ENCODE measurements at regions not wholly inside any gene's neighbourhood (a gene's known extent, or its start where the extent isn't known, plus 50 kb on each side); places are given as distances from the start of the nearest gene placed in this dataset.
"Not testable (repeated sequence)": the region's sequence is repeated elsewhere in the genome, so short reads cannot be mapped to it uniquely, and the experiment has no call there.

- no peaks in the 10 kb centered on the region for H3K9me3 ChIP-seq (ENCODE audit: control insufficient read depth, low read length)
- no peak overlapping the region for H3K4me3 ChIP-seq (ENCODE audit: insufficient read depth, low read depth, low read length, poor library complexity, severe bottlenecking)
- no peak overlapping the region for H3K27ac ChIP-seq (ENCODE audit: insufficient read depth, low read length, poor library complexity, severe bottlenecking)
- no peak for DNase-seq
- no peaks in the 10 kb centered on the region for H3K36me3 ChIP-seq (ENCODE audit: control insufficient read depth, insufficient read depth, low read length)
- no peaks in the 10 kb centered on the region for H3K4me1 ChIP-seq (ENCODE audit: control insufficient read depth, insufficient read depth, low read length, poor library complexity, severe bottlenecking)
- H3K27me3 ChIP-seq (replicated peaks; ENCODE audit: control insufficient read depth, insufficient read depth, low read length, poor library complexity, severe bottlenecking), result no peaks in the 10 kb centered on the region
Measured at GRCh38 chr3:177249203-177249602, 51.9 kb upstream of the TBL1XR1 start.

GRCh38 chr3:177250151-177250550 is 52.9 kb upstream of the TBL1XR1 start:
- H3K27ac ChIP-seq (ENCODE audit: insufficient read depth, low read length, poor library complexity, severe bottlenecking), result no peak overlapping the region
- no peaks in the 10 kb centered on the region for H3K27me3 ChIP-seq (replicated peaks; ENCODE audit: control insufficient read depth, insufficient read depth, low read length, poor library complexity, severe bottlenecking)
- no peaks in the 10 kb centered on the region for H3K36me3 ChIP-seq (ENCODE audit: control insufficient read depth, insufficient read depth, low read length)
- no peaks in the 10 kb centered on the region for H3K9me3 ChIP-seq (ENCODE audit: control insufficient read depth, low read length)
- no peak overlapping the region for H3K4me3 ChIP-seq (ENCODE audit: insufficient read depth, low read depth, low read length, poor library complexity, severe bottlenecking)
- no peaks in the 10 kb centered on the region for H3K4me1 ChIP-seq (ENCODE audit: control insufficient read depth, insufficient read depth, low read length, poor library complexity, severe bottlenecking)
- no peak for DNase-seq

GRCh38 chr3:177251755-177252154 is 54.5 kb upstream of the TBL1XR1 start:
- no peak for DNase-seq
- no peak overlapping the region for H3K4me3 ChIP-seq (ENCODE audit: insufficient read depth, low read depth, low read length, poor library complexity, severe bottlenecking)
- no peak overlapping the region for H3K27ac ChIP-seq (ENCODE audit: insufficient read depth, low read length, poor library complexity, severe bottlenecking)
- H3K9me3 ChIP-seq (ENCODE audit: control insufficient read depth, low read length), result no peaks in the 10 kb centered on the region
- no peaks in the 10 kb centered on the region for H3K27me3 ChIP-seq (replicated peaks; ENCODE audit: control insufficient read depth, insufficient read depth, low read length, poor library complexity, severe bottlenecking)
- no peaks in the 10 kb centered on the region for H3K4me1 ChIP-seq (ENCODE audit: control insufficient read depth, insufficient read depth, low read length, poor library complexity, severe bottlenecking)
- no peaks in the 10 kb centered on the region for H3K36me3 ChIP-seq (ENCODE audit: control insufficient read depth, insufficient read depth, low read length)

- Histone ChIP-seq H3K27ac (ENCODE audit: insufficient read depth, low read length, poor library complexity, severe bottlenecking) (no peak overlapping the region), H3K27me3 (replicated peaks; ENCODE audit: control insufficient read depth, insufficient read depth, low read length, poor library complexity, severe bottlenecking) (no peaks in the 10 kb centered on the region), H3K4me1 (ENCODE audit: control insufficient read depth, insufficient read depth, low read length, poor library complexity, severe bottlenecking) (no peaks in the 10 kb centered on the region), H3K4me3 (ENCODE audit: insufficient read depth, low read depth, low read length, poor library complexity, severe bottlenecking) (no peak overlapping the region), H3K9me3 (ENCODE audit: control insufficient read depth, low read length) (no peaks in the 10 kb centered on the region), H3K36me3 (ENCODE audit: control insufficient read depth, insufficient read depth, low read length) (no peaks in the 10 kb centered on the region)
- DNase-seq, result no peak
Measured at GRCh38 chr3:177257006-177257405, 59.7 kb upstream of the TBL1XR1 start.

GRCh38 chr3:177257625-177258024 is 60.3 kb upstream of the TBL1XR1 start:
- Histone ChIP-seq H3K27ac (ENCODE audit: insufficient read depth, low read length, poor library complexity, severe bottlenecking) (no peak overlapping the region), H3K4me1 (ENCODE audit: control insufficient read depth, insufficient read depth, low read length, poor library complexity, severe bottlenecking) (no peaks in the 10 kb centered on the region), H3K9me3 (ENCODE audit: control insufficient read depth, low read length) (no peaks in the 10 kb centered on the region), H3K36me3 (ENCODE audit: control insufficient read depth, insufficient read depth, low read length) (no peaks in the 10 kb centered on the region), H3K4me3 (ENCODE audit: insufficient read depth, low read depth, low read length, poor library complexity, severe bottlenecking) (no peak overlapping the region), H3K27me3 (replicated peaks; ENCODE audit: control insufficient read depth, insufficient read depth, low read length, poor library complexity, severe bottlenecking) (no peaks in the 10 kb centered on the region)
- DNase-seq, result no peak

- no peaks in the 10 kb centered on the region for H3K4me1 ChIP-seq (ENCODE audit: control insufficient read depth, insufficient read depth, low read length, poor library complexity, severe bottlenecking)
- no peak overlapping the region for H3K4me3 ChIP-seq (ENCODE audit: insufficient read depth, low read depth, low read length, poor library complexity, severe bottlenecking)
- H3K27me3 ChIP-seq (replicated peaks; ENCODE audit: control insufficient read depth, insufficient read depth, low read length, poor library complexity, severe bottlenecking), result no peaks in the 10 kb centered on the region
- no peak for DNase-seq
- no peaks in the 10 kb centered on the region for H3K36me3 ChIP-seq (ENCODE audit: control insufficient read depth, insufficient read depth, low read length)
- H3K9me3 ChIP-seq (ENCODE audit: control insufficient read depth, low read length), result no peaks in the 10 kb centered on the region
- H3K27ac ChIP-seq (ENCODE audit: insufficient read depth, low read length, poor library complexity, severe bottlenecking), result no peak overlapping the region
Measured at GRCh38 chr3:177262396-177262795, 65.1 kb upstream of the TBL1XR1 start.

- Histone ChIP-seq H3K27ac (ENCODE audit: insufficient read depth, low read length, poor library complexity, severe bottlenecking) (no peak overlapping the region), H3K4me3 (ENCODE audit: insufficient read depth, low read depth, low read length, poor library complexity, severe bottlenecking) (no peak overlapping the region), H3K4me1 (ENCODE audit: control insufficient read depth, insufficient read depth, low read length, poor library complexity, severe bottlenecking) (no peaks in the 10 kb centered on the region), H3K9me3 (ENCODE audit: control insufficient read depth, low read length) (no peaks in the 10 kb centered on the region), H3K36me3 (ENCODE audit: control insufficient read depth, insufficient read depth, low read length) (no peaks in the 10 kb centered on the region), H3K27me3 (replicated peaks; ENCODE audit: control insufficient read depth, insufficient read depth, low read length, poor library complexity, severe bottlenecking) (no peaks in the 10 kb centered on the region)
- DNase-seq, result no peak
Measured at GRCh38 chr3:177263615-177264368, 66.5 kb upstream of the TBL1XR1 start.

GRCh38 chr3:177271811-177272501 is 74.7 kb upstream of the TBL1XR1 start:
- not testable (repeated sequence) for H3K4me1 ChIP-seq (ENCODE audit: control insufficient read depth, insufficient read depth, low read length, poor library complexity, severe bottlenecking); H3K4me3 ChIP-seq (ENCODE audit: insufficient read depth, low read depth, low read length, poor library complexity, severe bottlenecking); H3K36me3 ChIP-seq (ENCODE audit: control insufficient read depth, insufficient read depth, low read length); H3K27me3 ChIP-seq (replicated peaks; ENCODE audit: control insufficient read depth, insufficient read depth, low read length, poor library complexity, severe bottlenecking); H3K9me3 ChIP-seq (ENCODE audit: control insufficient read depth, low read length); DNase-seq; H3K27ac ChIP-seq (ENCODE audit: insufficient read depth, low read length, poor library complexity, severe bottlenecking)

- no peaks in the 10 kb centered on the region for H3K27me3 ChIP-seq (replicated peaks; ENCODE audit: control insufficient read depth, insufficient read depth, low read length, poor library complexity, severe bottlenecking)
- DNase-seq, result no peak
- H3K4me3 ChIP-seq (ENCODE audit: insufficient read depth, low read depth, low read length, poor library complexity, severe bottlenecking), result no peak overlapping the region
- H3K4me1 ChIP-seq (ENCODE audit: control insufficient read depth, insufficient read depth, low read length, poor library complexity, severe bottlenecking), result no peaks in the 10 kb centered on the region
- H3K27ac ChIP-seq (ENCODE audit: insufficient read depth, low read length, poor library complexity, severe bottlenecking), result no peak overlapping the region
- no peaks in the 10 kb centered on the region for H3K9me3 ChIP-seq (ENCODE audit: control insufficient read depth, low read length)
- no peaks in the 10 kb centered on the region for H3K36me3 ChIP-seq (ENCODE audit: control insufficient read depth, insufficient read depth, low read length)
Measured at GRCh38 chr3:177278016-177278415, 80.7 kb upstream of the TBL1XR1 start.

- Histone ChIP-seq H3K36me3 (ENCODE audit: control insufficient read depth, insufficient read depth, low read length) (no peaks in the 10 kb centered on the region), H3K4me3 (ENCODE audit: insufficient read depth, low read depth, low read length, poor library complexity, severe bottlenecking) (no peak overlapping the region), H3K27me3 (replicated peaks; ENCODE audit: control insufficient read depth, insufficient read depth, low read length, poor library complexity, severe bottlenecking) (no peaks in the 10 kb centered on the region), H3K27ac (ENCODE audit: insufficient read depth, low read length, poor library complexity, severe bottlenecking) (no peak overlapping the region), H3K9me3 (ENCODE audit: control insufficient read depth, low read length) (no peaks in the 10 kb centered on the region), H3K4me1 (ENCODE audit: control insufficient read depth, insufficient read depth, low read length, poor library complexity, severe bottlenecking) (peaks cover 1% of the 10 kb centered on the region)
- no peak for DNase-seq
Measured at GRCh38 chr3:177279118-177279815, 82.0 kb upstream of the TBL1XR1 start.
